ENCODE measurements at regions not wholly inside any gene's neighbourhood (a gene's known extent, or its start where the extent isn't known, plus 50 kb on each side); places are given as distances from the start of the nearest gene placed in this dataset.

DNA sequence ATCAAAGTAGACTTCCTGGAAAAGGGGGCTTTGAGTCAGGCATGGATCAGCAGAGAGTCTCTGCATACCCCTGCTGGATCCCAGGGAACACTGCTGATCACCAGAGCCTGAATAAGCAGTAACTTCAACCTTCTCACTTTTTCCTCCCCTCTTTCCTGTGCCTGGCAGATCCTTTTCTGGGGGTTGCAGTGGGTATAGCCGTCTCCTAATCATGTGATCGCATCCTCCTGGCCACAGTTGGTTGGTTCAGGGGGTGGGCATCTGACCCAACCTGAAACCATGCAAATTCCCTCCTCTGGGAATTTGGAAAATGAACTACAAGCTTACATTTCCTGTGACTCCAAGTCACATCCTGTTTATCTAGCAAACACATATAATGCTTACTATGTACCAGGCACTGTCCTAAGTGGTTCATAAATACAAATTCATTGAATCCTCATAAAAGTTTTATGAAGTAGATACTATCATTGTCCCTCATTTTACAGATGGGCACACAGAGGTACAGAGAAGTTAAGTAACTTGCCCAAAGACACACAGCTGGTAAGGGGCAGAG lies 120.3 kb downstream of the AXIN2 start:
- peaks cover 17% of the 10 kb centered on the region for H3K27me3 Mint-ChIP-seq (ENCODE audit: low read depth)
- no peak for DNase-seq
- no peaks in the 10 kb centered on the region for H3K36me3 Mint-ChIP-seq (ENCODE audit: low read depth)
- no peak overlapping the region for H3K4me3 Mint-ChIP-seq
- POLR2A ChIA-PET, result no interaction called here
- H3K27ac Mint-ChIP-seq, result no peak overlapping the region
- H3K4me1 Mint-ChIP-seq (ENCODE audit: low read depth), result no peaks in the 10 kb centered on the region
- ATAC-seq, result no peak
- CTCF ChIA-PET, result no interaction called here
- H3K9me3 Mint-ChIP-seq (ENCODE audit: insufficient read depth), result no peaks in the 10 kb centered on the region

- Mint-ChIP-seq H3K4me3 (no peak overlapping the region), H3K36me3 (ENCODE audit: low read depth) (no peaks in the 10 kb centered on the region), H3K27me3 (ENCODE audit: low read depth) (peaks cover 23% of the 10 kb centered on the region), H3K4me1 (ENCODE audit: low read depth) (peaks cover 5% of the 10 kb centered on the region), H3K27ac (no peak overlapping the region), H3K9me3 (ENCODE audit: insufficient read depth) (no peaks in the 10 kb centered on the region)
- ATAC-seq (no peak), DNase-seq (no peak)
- ChIA-PET CTCF (no interaction called here), POLR2A (no interaction called here)
These were observed 122.6 kb downstream of the AXIN2 start for GRCh38 chr17:65438708-65439294.

- H3K27ac Mint-ChIP-seq, result no peak overlapping the region
- ChIA-PET CTCF (no interaction called here), POLR2A (no interaction called here)
- no peaks in the 10 kb centered on the region for H3K9me3 Mint-ChIP-seq (ENCODE audit: insufficient read depth)
- H3K4me1 Mint-ChIP-seq (ENCODE audit: low read depth), result peaks cover 11% of the 10 kb centered on the region
- no peaks in the 10 kb centered on the region for H3K36me3 Mint-ChIP-seq (ENCODE audit: low read depth)
- ATAC-seq, result no peak
- DNase-seq, result no peak
- H3K27me3 Mint-ChIP-seq (ENCODE audit: low read depth), result peaks cover 21% of the 10 kb centered on the region
- H3K4me3 Mint-ChIP-seq, result no peak overlapping the region
These were observed 123.3 kb downstream of the AXIN2 start for GRCh38 chr17:65438173-65438572.

DNA sequence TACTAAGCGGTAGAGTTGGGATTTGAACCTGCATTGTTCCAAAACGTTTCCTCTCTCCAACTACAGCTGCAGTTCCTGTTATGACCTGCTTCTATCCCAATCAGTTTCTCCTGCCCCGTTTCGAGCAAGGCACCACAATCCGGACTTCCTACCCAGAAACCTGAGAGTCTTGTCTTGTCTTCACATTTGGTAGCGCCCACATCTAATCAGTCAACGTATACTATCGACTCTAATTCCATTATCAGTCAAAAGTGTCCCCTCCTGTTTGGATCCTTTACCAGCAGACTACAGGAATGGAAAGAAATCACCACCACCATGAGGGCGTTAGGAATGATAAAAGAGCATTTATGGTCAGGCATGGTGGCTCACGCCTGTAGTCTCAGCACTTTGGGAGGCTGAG lies 124.6 kb downstream of the AXIN2 start:
- Mint-ChIP-seq H3K27me3 (ENCODE audit: low read depth) (peaks cover 21% of the 10 kb centered on the region), H3K27ac (no peak overlapping the region), H3K4me3 (no peak overlapping the region), H3K9me3 (ENCODE audit: insufficient read depth) (peaks cover 4% of the 10 kb centered on the region), H3K36me3 (ENCODE audit: low read depth) (no peaks in the 10 kb centered on the region), H3K4me1 (ENCODE audit: low read depth) (peaks cover 12% of the 10 kb centered on the region)
- DNase-seq (no peak), ATAC-seq (no peak)
- CTCF ChIA-PET, result no interaction called here
- POLR2A ChIA-PET, result no interaction called here

GRCh38 chr17:65434878-65435277 lies 126.6 kb downstream of the AXIN2 start:
- ATAC-seq (no peak), DNase-seq (no peak)
- peaks cover 21% of the 10 kb centered on the region for H3K27me3 Mint-ChIP-seq (ENCODE audit: low read depth)
- no peak overlapping the region for H3K4me3 Mint-ChIP-seq
- no peaks in the 10 kb centered on the region for H3K36me3 Mint-ChIP-seq (ENCODE audit: low read depth)
- peaks cover 12% of the 10 kb centered on the region for H3K4me1 Mint-ChIP-seq (ENCODE audit: low read depth)
- H3K27ac Mint-ChIP-seq, result no peak overlapping the region
- CTCF ChIA-PET, result no interaction called here
- peaks cover 9% of the 10 kb centered on the region for H3K9me3 Mint-ChIP-seq (ENCODE audit: insufficient read depth)
- POLR2A ChIA-PET, result interaction anchor here (0.6 kb wide), 1 partner anchor 1410 kb away, joined by 4 read pairs; no protein-coding TSS in a partner anchor

- H3K9me3 Mint-ChIP-seq (ENCODE audit: insufficient read depth), result peaks cover 12% of the 10 kb centered on the region
- POLR2A ChIA-PET, result interaction anchor here (0.6 kb wide), 1 partner anchor 1411 kb away, joined by 4 read pairs; no protein-coding TSS in a partner anchor
- DNase-seq, result no peak
- H3K36me3 Mint-ChIP-seq (ENCODE audit: low read depth), result no peaks in the 10 kb centered on the region
- ATAC-seq, result no peak
- no peak overlapping the region for H3K27ac Mint-ChIP-seq
- CTCF ChIA-PET, result no interaction called here
- H3K4me1 Mint-ChIP-seq (ENCODE audit: low read depth), result peaks cover 12% of the 10 kb centered on the region
- peaks cover 19% of the 10 kb centered on the region for H3K27me3 Mint-ChIP-seq (ENCODE audit: low read depth)
- H3K4me3 Mint-ChIP-seq, result no peak overlapping the region
These were observed 127.2 kb downstream of the AXIN2 start for GRCh38 chr17:65434251-65434650.

DNA sequence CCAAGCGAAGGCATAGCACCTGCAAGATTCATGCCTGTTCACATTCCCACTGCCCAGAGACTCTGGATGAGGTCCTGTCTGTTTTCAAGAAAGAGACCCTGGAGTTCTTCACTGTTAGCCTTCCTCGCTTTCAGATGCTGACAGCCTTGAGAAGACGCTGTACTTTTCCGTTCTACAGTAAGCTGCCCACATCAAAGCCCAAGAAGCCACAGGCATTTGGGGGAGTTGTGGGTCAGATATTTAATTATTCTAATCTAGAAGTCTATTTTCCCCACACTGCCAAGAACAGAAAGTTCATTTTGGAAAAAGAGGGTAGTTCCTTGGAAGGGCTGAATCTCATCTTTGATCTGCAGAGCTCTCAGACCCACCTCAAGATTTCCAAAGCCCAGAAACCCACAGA lies 127.9 kb downstream of the AXIN2 start:
- H3K27ac Mint-ChIP-seq, result no peak overlapping the region
- no peak overlapping the region for H3K4me3 Mint-ChIP-seq
- ATAC-seq (no peak), DNase-seq (no peak)
- peaks cover 12% of the 10 kb centered on the region for H3K4me1 Mint-ChIP-seq (ENCODE audit: low read depth)
- no peaks in the 10 kb centered on the region for H3K36me3 Mint-ChIP-seq (ENCODE audit: low read depth)
- peaks cover 12% of the 10 kb centered on the region for H3K9me3 Mint-ChIP-seq (ENCODE audit: insufficient read depth)
- ChIA-PET POLR2A (no interaction called here), CTCF (no interaction called here)
- peaks cover 13% of the 10 kb centered on the region for H3K27me3 Mint-ChIP-seq (ENCODE audit: low read depth)

DNA sequence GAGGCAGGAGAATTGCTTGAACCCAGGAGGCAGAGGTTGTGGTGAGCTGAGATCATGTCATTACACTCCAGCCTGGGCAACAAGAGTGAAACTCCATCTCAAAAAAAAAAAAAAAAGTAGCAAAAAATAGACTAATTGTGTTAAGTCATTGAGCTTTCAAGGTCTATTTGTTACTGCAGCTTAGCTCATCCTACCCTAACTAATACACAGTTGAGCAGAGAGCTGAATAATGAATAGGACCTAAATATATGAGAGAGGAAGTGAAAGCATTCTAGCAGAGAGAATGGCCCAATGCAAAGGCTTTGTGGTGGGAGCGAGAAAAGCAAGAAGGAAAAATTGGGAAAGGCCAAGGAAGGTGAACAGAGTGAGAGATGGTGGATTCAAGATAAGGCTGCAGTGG lies 128.3 kb downstream of the AXIN2 start:
- no peak overlapping the region for H3K4me3 Mint-ChIP-seq
- peaks cover 11% of the 10 kb centered on the region for H3K27me3 Mint-ChIP-seq (ENCODE audit: low read depth)
- POLR2A ChIA-PET, result interaction anchor here (0.7 kb wide), 1 partner anchor 256 kb away, joined by 3 read pairs; no protein-coding TSS in a partner anchor

GRCh38 chr17:65431116-65431515 lies 130.3 kb downstream of the AXIN2 start:
- Mint-ChIP-seq H3K27me3 (ENCODE audit: low read depth) (peaks cover 9% of the 10 kb centered on the region), H3K4me3 (no peak overlapping the region), H3K9me3 (ENCODE audit: insufficient read depth) (peaks cover 12% of the 10 kb centered on the region), H3K4me1 (ENCODE audit: low read depth) (peaks cover 12% of the 10 kb centered on the region), H3K36me3 (ENCODE audit: low read depth) (no peaks in the 10 kb centered on the region), H3K27ac (no peak overlapping the region)
- CTCF ChIA-PET, result no interaction called here
- ATAC-seq, result no peak
- POLR2A ChIA-PET, result no interaction called here
- DNase-seq, result no peak

More for the DNA sequence above, 128.3 kb downstream of the AXIN2 start:
- no peak for ATAC-seq
- Mint-ChIP-seq H3K27ac (no peak overlapping the region), H3K9me3 (ENCODE audit: insufficient read depth) (peaks cover 12% of the 10 kb centered on the region), H3K4me1 (ENCODE audit: low read depth) (peaks cover 12% of the 10 kb centered on the region), H3K36me3 (ENCODE audit: low read depth) (no peaks in the 10 kb centered on the region)
- DNase-seq, result no peak
- CTCF ChIA-PET, result no interaction called here

DNA sequence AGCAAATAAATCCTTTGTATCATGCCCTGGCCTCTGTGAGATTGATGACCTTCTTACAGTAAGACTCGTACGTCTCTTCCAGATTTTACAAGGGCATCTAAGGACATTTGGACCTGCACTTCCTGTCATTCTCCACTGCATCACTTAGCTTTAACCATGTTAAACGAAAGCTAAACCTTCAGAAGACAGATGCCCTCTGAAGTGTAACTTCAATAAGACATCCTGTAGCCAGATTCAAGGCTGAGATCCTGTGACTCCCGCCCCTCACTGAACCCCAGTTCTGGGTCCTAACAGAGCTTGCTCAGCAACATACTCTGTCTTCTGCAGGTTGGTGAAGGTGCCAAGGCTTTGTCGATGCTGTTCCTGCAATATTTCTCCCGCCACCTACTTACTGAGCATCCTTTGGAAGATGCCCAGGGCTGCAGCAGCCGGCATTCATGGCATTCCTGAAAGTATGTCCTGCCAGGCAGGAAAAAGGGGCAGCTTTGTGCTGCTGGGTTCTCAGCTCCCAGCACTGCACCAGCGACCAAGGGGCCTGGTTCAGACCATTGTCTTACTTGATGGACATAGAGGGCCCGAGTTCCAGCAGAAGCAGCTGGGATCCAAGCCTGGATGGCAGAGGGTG lies 131.1 kb downstream of the AXIN2 start:
- Mint-ChIP-seq H3K36me3 (ENCODE audit: low read depth) (no peaks in the 10 kb centered on the region), H3K4me1 (ENCODE audit: low read depth) (peaks cover 12% of the 10 kb centered on the region), H3K9me3 (ENCODE audit: insufficient read depth) (peaks cover 12% of the 10 kb centered on the region), H3K27me3 (ENCODE audit: low read depth) (peaks cover 9% of the 10 kb centered on the region), H3K27ac (no peak overlapping the region), H3K4me3 (no peak overlapping the region)
- ChIA-PET POLR2A (no interaction called here), CTCF (no interaction called here)
- ATAC-seq, result no peak
- no peak for DNase-seq

GRCh38 chr17:65423346-65424140 lies 137.9 kb downstream of the AXIN2 start:
- Mint-ChIP-seq H3K27me3 (ENCODE audit: low read depth) (peaks cover 5% of the 10 kb centered on the region), H3K4me3 (no peak overlapping the region), H3K4me1 (ENCODE audit: low read depth) (no peaks in the 10 kb centered on the region), H3K36me3 (ENCODE audit: low read depth) (no peaks in the 10 kb centered on the region), H3K9me3 (ENCODE audit: insufficient read depth) (no peaks in the 10 kb centered on the region), H3K27ac (no peak overlapping the region)
- ChIA-PET CTCF (no interaction called here), POLR2A (interaction anchor here (0.5 kb wide), 1 partner anchor 978 kb away, joined by 3 read pairs; no protein-coding TSS in a partner anchor)
- DNase-seq, result no peak
- no peak for ATAC-seq

GRCh38 chr17:65418622-65419021 lies 142.8 kb downstream of the AXIN2 start:
- Mint-ChIP-seq H3K27ac (no peak overlapping the region), H3K9me3 (ENCODE audit: insufficient read depth) (no peaks in the 10 kb centered on the region), H3K4me1 (ENCODE audit: low read depth) (no peaks in the 10 kb centered on the region), H3K36me3 (ENCODE audit: low read depth) (no peaks in the 10 kb centered on the region), H3K4me3 (no peak overlapping the region), H3K27me3 (ENCODE audit: low read depth) (peaks cover 5% of the 10 kb centered on the region)
- no peak for DNase-seq
- ATAC-seq, result no peak
- ChIA-PET POLR2A (no interaction called here), CTCF (interaction anchor here (1.2 kb wide), 1 partner anchor 137 kb away, joined by 3 read pairs; no protein-coding TSS in a partner anchor)
